HepG2 (cell line): ENCODE measurements at regions not wholly inside any gene's neighbourhood (a gene's known extent, or its start where the extent isn't known, plus 50 kb on each side); places are given as distances from the start of the nearest gene placed in this dataset.

Source experiments
- ATAC-seq: fragments of 200-7000 bp; cut with Tn5 transposase; 3 replicates; pipeline ENCODE4 v1.9.1; 2020; ENCODE audit warnings: mild to moderate bottlenecking, moderate library complexity
- BruUV-seq: library from RNA; stranded (reverse); fragments of 400-500 nt; replicated peaks from 2 replicates; lab custom pipeline; 2021; lab: Mats Ljungman, UMichigan
- CTCF ChIA-PET: fragments of 300-600 bp; formaldehyde crosslinking; extraction: SDS; loops from one replicate; lab custom pipeline; 2021; ENCODE audit warnings: low total read pairs, inconsistent platforms, low intra/inter-chr PET ratio; lab: Yijun Ruan, JAX
- POLR2A ChIA-PET: fragments of 350-600 bp; sonication (Branson Sonifier 250); formaldehyde crosslinking; loops from one replicate; lab custom pipeline; 2020; ENCODE audit warnings: antibody characterized with exemption, inconsistent platforms; lab: Yijun Ruan, JAX
- DNase-seq: peaks from one replicate; pipeline ENCODE4 v3.0.0-alpha.2; 2015; ENCODE audit warnings: low spot score
- FAIRE-seq: peaks from 3 replicates; lab custom pipeline; 2011; peaks lifted over from hg19 to GRCh38; lab: Jason Lieb, UNC
- H2AFZ ChIP-seq: one replicate; pipeline ENCODE4 v1.6.1; 2011; ENCODE audit warnings: low read length, inconsistent platforms
- H3K27ac ChIP-seq: fragments of 300-600 bp; 3 replicates; pipeline ENCODE4 v1.8.0; 2011; ENCODE audit warnings: mixed run types, mild to moderate bottlenecking, mixed read lengths, low read length, inconsistent platforms; ENCODE audit not compliant: insufficient read depth; ENCODE audit errors: extremely low read length
- H3K27me3 ChIP-seq, 2 experiments: fragments of 200-600 bp in 1 of 2; 2 replicates in 1 of 2; 3 replicates in 1 of 2; pipeline versions ENCODE4 v1.6.0 to v1.8.0; 2011; ENCODE audit warnings: low read length in 2 of 2, mild to moderate bottlenecking in 2 of 2, moderate library complexity in 2 of 2, inconsistent platforms in 1 of 2; ENCODE audit not compliant: insufficient read depth in 2 of 2, control insufficient read depth in 1 of 2
- H3K36me3 ChIP-seq, 2 experiments: fragments of 200-600 bp in 1 of 2; replicated peaks in 1 of 2; 2 replicates in 1 of 2; 3 replicates in 1 of 2; pipeline versions ENCODE4 v1.5.1 to v1.8.0; 2011; ENCODE audit warnings: low read length in 2 of 2, inconsistent platforms in 1 of 2; ENCODE audit not compliant: insufficient read depth in 2 of 2, control insufficient read depth in 1 of 2
- H3K4me1 ChIP-seq: 2 replicates; pipeline ENCODE4 v1.5.1; 2012; ENCODE audit warnings: low read length, inconsistent platforms; ENCODE audit not compliant: insufficient read depth
- H3K4me2 ChIP-seq: 2 replicates; pipeline ENCODE4 v1.6.0; 2011; ENCODE audit warnings: low read depth, low read length, inconsistent platforms
- H3K4me3 ChIP-seq, 3 experiments: fragments of 200-600 bp in 1 of 3; sonication (generic), shearing (Covaris generic) in 1 of 3; replicated peaks in 1 of 3; 2 replicates each; pipeline ENCODE4 v1.5.1; 2011 to 2016; ENCODE audit warnings: low read length in 3 of 3, inconsistent platforms in 2 of 3, low read depth in 2 of 3, mild to moderate bottlenecking in 2 of 3, control low read depth in 1 of 3, mixed read lengths in 1 of 3; ENCODE audit not compliant: insufficient read depth in 1 of 3
- H3K79me2 ChIP-seq: one replicate; pipeline ENCODE4 v1.6.1; 2011; ENCODE audit warnings: low read length, inconsistent platforms; ENCODE audit not compliant: insufficient read depth
- H3K9ac ChIP-seq: 2 replicates; pipeline ENCODE4 v1.6.0; 2011; ENCODE audit warnings: mild to moderate bottlenecking, low read depth, low read length, inconsistent platforms; ENCODE audit not compliant: insufficient read depth
- H3K9me3 ChIP-seq: 2 replicates; pipeline ENCODE4 v1.5.1; 2012; ENCODE audit warnings: mild to moderate bottlenecking, low read length
- H4K20me1 ChIP-seq: 2 replicates; pipeline ENCODE4 v1.6.0; 2011; ENCODE audit warnings: inconsistent platforms, mild to moderate bottlenecking, low read length, moderate library complexity; ENCODE audit not compliant: insufficient read depth
- DNMT3B ChIP-seq: conservative IDR thresholded peaks from 2 replicates; pipeline ENCODE4 v1.6.1; 2016; ENCODE audit warnings: missing biosample characterization, control low read depth
- ETV5 ChIP-seq: IDR thresholded peaks from 2 replicates; pipeline ENCODE4 v1.6.1; 2018; ENCODE audit warnings: missing biosample characterization, missing genetic modification reagents, inconsistent platforms, borderline replicate concordance
- HOXD1 ChIP-seq: sonication (generic); formaldehyde crosslinking; IDR thresholded peaks from 2 replicates; pipeline ENCODE4 v1.5.0; 2020; ENCODE audit warnings: missing genetic modification reagents
- KLF12 ChIP-seq: sonication (generic); formaldehyde crosslinking; IDR thresholded peaks from 2 replicates; pipeline ENCODE4 v1.4.0; 2020; ENCODE audit warnings: missing genetic modification reagents, borderline replicate concordance
- NR2F2 ChIP-seq: IDR thresholded peaks from 2 replicates; pipeline ENCODE4 v1.6.1; 2012; ENCODE audit warnings: low read depth, inconsistent platforms, borderline replicate concordance
- PAF1 ChIP-seq: IDR thresholded peaks from 2 replicates; pipeline ENCODE4 v1.6.1; 2016; ENCODE audit warnings: missing genetic modification reagents, missing compliant biosample characterization
- RAD51 ChIP-seq: fragments of 450-650 bp; IDR thresholded peaks from 2 replicates; pipeline ENCODE4 v1.6.1; 2016; ENCODE audit warnings: borderline replicate concordance
- RNF219 ChIP-seq: sonication (generic); formaldehyde crosslinking; IDR thresholded peaks from 2 replicates; pipeline ENCODE4 v1.5.0; 2020; ENCODE audit warnings: mild to moderate bottlenecking, missing genetic modification reagents
- SRSF1 ChIP-seq: fragments of 200-400 bp; formaldehyde crosslinking; optimal IDR thresholded peaks from 2 replicates; pipeline ENCODE3; 2017; ENCODE audit warnings: mild to moderate bottlenecking, low read depth, low read length, moderate library complexity
- ZBTB3 ChIP-seq: sonication (generic); formaldehyde crosslinking; IDR thresholded peaks from 2 replicates; pipeline ENCODE4 v1.4.0; 2020; ENCODE audit warnings: low read depth, mild to moderate bottlenecking, moderate library complexity, missing genetic modification reagents, borderline replicate concordance
- WGBS: methylation state at CpG from one replicate; pipeline ENCODE4 v1.1.6; 2017; ENCODE audit warnings: low lambda C conversion rate; 5-methylcytosine and 5-hydroxymethylcytosine counted together
- in situ Hi-C: cut with HindIII; loops from 2 replicates; pipeline ENCODE4 v1.10.0; 2017; ENCODE audit warnings: low pct_unique_long_range_greater_than_20kb; ENCODE audit not compliant: extremely low pct_ligation_motif_present
- intact Hi-C: fragments of 100-400 bp; cut with micrococcal nuclease; formaldehyde crosslinking; loops from one replicate; pipeline ENCODE4 v1.10.0; 2022; ENCODE audit not compliant: unreplicated experiment

GRCh38 chr2:180849851-180850250 lies 130.6 kb upstream of the UBE2E3 start:
- H2AFZ ChIP-seq, result no peak overlapping the region
- DNase-seq (no peak), ATAC-seq (no peak), FAIRE-seq (no peak)
- H3K4me2 ChIP-seq, result no peak overlapping the region
- H3K27ac ChIP-seq, result no peak overlapping the region
- no peak overlapping the region for H3K9ac ChIP-seq
- H3K36me3 ChIP-seq, result no peaks in the 10 kb centered on the region
- intact Hi-C loops, result no loop called here
- H3K4me3 ChIP-seq, result no peak overlapping the region
- no peaks in the 10 kb centered on the region for H3K79me2 ChIP-seq
- no peaks in the 10 kb centered on the region for H3K4me1 ChIP-seq
- POLR2A ChIA-PET, result no interaction called here
- in situ Hi-C loops, result no loop called here
- no TSS peak for BruUV-seq
- CTCF ChIA-PET, result no interaction called here
- 2% methylated on average over 2 of the region's 2 CpGs for WGBS
- TF ChIP-seq SRSF1 (no peak), ETV5 (CRISPR knock-in tag) (no peak), RAD51 (no peak), DNMT3B (CRISPR knock-in tag) (no peak), KLF12 (CRISPR knock-in tag) (no peak)
- H4K20me1 ChIP-seq, result no peaks in the 10 kb centered on the region
- H3K27me3 ChIP-seq, result no peaks in the 10 kb centered on the region; a peak in 1 of 5 replicates
- H3K9me3 ChIP-seq, result no peaks in the 10 kb centered on the region

GRCh38 chr2:180848393-180848792 lies 132.0 kb upstream of the UBE2E3 start:
- Histone ChIP-seq H3K4me2 (no peak overlapping the region), H3K36me3 (no peaks in the 10 kb centered on the region), H3K4me3 (no peak overlapping the region), H2AFZ (no peak overlapping the region), H3K27me3 (no peaks in the 10 kb centered on the region; a peak in 1 of 5 replicates), H3K9me3 (no peaks in the 10 kb centered on the region), H3K9ac (no peak overlapping the region), H3K79me2 (no peaks in the 10 kb centered on the region), H3K27ac (no peak overlapping the region), H3K4me1 (no peaks in the 10 kb centered on the region), H4K20me1 (no peaks in the 10 kb centered on the region)
- in situ Hi-C loops (no loop called here), intact Hi-C loops (no loop called here)
- FAIRE-seq (peak; percentile 12), ATAC-seq (no peak), DNase-seq (no peak)
- no TSS peak for BruUV-seq
- ChIA-PET CTCF (no interaction called here), POLR2A (no interaction called here)
- no peak for TF ChIP-seq PAF1 (CRISPR knock-in tag)
- TF ChIP-seq HOXD1 (CRISPR knock-in tag), result no peak
- no peak for TF ChIP-seq NR2F2
- no peak for TF ChIP-seq RNF219
- no peak for TF ChIP-seq ZBTB3 (CRISPR knock-in tag)
